PC-3 (cell line): ENCODE measurements at regions not wholly inside any gene's neighbourhood (a gene's known extent, or its start where the extent isn't known, plus 50 kb on each side); places are given as distances from the start of the nearest gene placed in this dataset.

Source experiments
- ATAC-seq: fragments of 200-7000 bp; cut with Tn5 transposase; 2 replicates; pipeline ENCODE4 v1.9.1; 2020; ENCODE audit warnings: mild to moderate bottlenecking, moderate library complexity
- BruUV-seq: library from RNA; stranded (reverse); fragments of 400-500 nt; replicated peaks from 2 replicates; lab custom pipeline; 2021; lab: Mats Ljungman, UMichigan
- CTCF ChIA-PET: fragments of 300-600 bp; sonication (Branson Sonifier 250); formaldehyde crosslinking; loops from one replicate; lab custom pipeline; 2022; ENCODE audit warnings: antibody characterized with exemption; lab: Charles Lee
- POLR2A ChIA-PET: fragments of 300-600 bp; sonication (Branson Sonifier 250); formaldehyde crosslinking; loops from one replicate; lab custom pipeline; 2022; ENCODE audit warnings: antibody characterized with exemption; ENCODE audit not compliant: unreplicated experiment; lab: Charles Lee
- DNase-seq: peaks from one replicate; pipeline ENCODE4 v3.0.0-alpha.2; 2015
- H2AFZ ChIP-seq: fragments of 300-600 bp; sonication (generic); 2 replicates; pipeline ENCODE4 v1.6.0; 2016; ENCODE audit warnings: antibody characterized with exemption, low read length
- H3F3A ChIP-seq: fragments of 300-600 bp; sonication (generic); one replicate; pipeline ENCODE4 v1.6.0; 2017; ENCODE audit warnings: antibody characterized with exemption, low read length, control low read depth, mild to moderate bottlenecking; ENCODE audit not compliant: unreplicated experiment
- H3K27ac ChIP-seq: fragments of 300-600 bp; sonication (generic); 2 replicates; pipeline ENCODE4 v1.5.1; 2016; ENCODE audit warnings: mild to moderate bottlenecking, low read length
- H3K27me3 ChIP-seq: fragments of 300-600 bp; sonication (generic); 2 replicates; pipeline ENCODE4 v1.6.1; 2016; ENCODE audit warnings: low read length, mixed read lengths
- H3K36me3 ChIP-seq: fragments of 300-600 bp; sonication (generic); 2 replicates; pipeline ENCODE4 v1.6.1; 2016; ENCODE audit warnings: low read depth, mixed run types, low read length, mixed read lengths
- H3K4me1 ChIP-seq: fragments of 300-600 bp; sonication (generic); 2 replicates; pipeline ENCODE4 v1.5.1; 2016; ENCODE audit warnings: low read length; ENCODE audit not compliant: insufficient read depth
- H3K4me2 ChIP-seq: fragments of 300-600 bp; sonication (generic); 2 replicates; pipeline ENCODE4 v1.6.0; 2016; ENCODE audit warnings: low read length
- H3K4me3 ChIP-seq: fragments of 300-600 bp; sonication (generic); 2 replicates; pipeline ENCODE4 v1.5.1; 2016; ENCODE audit warnings: mild to moderate bottlenecking, low read length, mixed read lengths
- H3K79me2 ChIP-seq: fragments of 300-600 bp; sonication (generic); 2 replicates; pipeline ENCODE4 v1.6.1; 2017; ENCODE audit warnings: low read length, mixed read lengths
- H3K9ac ChIP-seq: fragments of 300-600 bp; sonication (generic); 2 replicates; pipeline ENCODE4 v1.6.0; 2016; ENCODE audit warnings: mild to moderate bottlenecking, low read length
- H3K9me2 ChIP-seq: fragments of 300-600 bp; sonication (generic); replicated peaks from 2 replicates; pipeline ENCODE4 v1.6.1; 2016; ENCODE audit warnings: mixed run types, low read length, mixed read lengths
- H3K9me3 ChIP-seq: fragments of 300-600 bp; sonication (generic); 2 replicates; pipeline ENCODE4 v1.6.1; 2016; ENCODE audit warnings: low read length, mixed read lengths
- H4K20me1 ChIP-seq: fragments of 300-600 bp; sonication (generic); 2 replicates; pipeline ENCODE4 v1.6.1; 2016; ENCODE audit warnings: low read length, mixed read lengths
- CTCF ChIP-seq: fragments of 300-600 bp; sonication (generic); conservative IDR thresholded peaks from 2 replicates; pipeline ENCODE4 v1.5.1; 2017; ENCODE audit warnings: antibody characterized with exemption, low read depth, mild to moderate bottlenecking, low read length
- EZH2 ChIP-seq: fragments of 300-600 bp; sonication (generic); IDR thresholded peaks from one replicate; pipeline ENCODE4 v1.6.1; 2017; ENCODE audit warnings: antibody characterized with exemption, mild to moderate bottlenecking, low read length; ENCODE audit not compliant: unreplicated experiment
- EZH2phosphoT487 ChIP-seq: fragments of 300-600 bp; sonication (generic); IDR thresholded peaks from 2 replicates; pipeline ENCODE4 v1.6.1; 2018; ENCODE audit warnings: mild to moderate bottlenecking, antibody characterized with exemption, low read length, borderline replicate concordance
- intact Hi-C: fragments of 100-400 bp; cut with micrococcal nuclease; formaldehyde crosslinking; loops from 2 replicates; pipeline ENCODE4 v1.9.0; 2023

DNA sequence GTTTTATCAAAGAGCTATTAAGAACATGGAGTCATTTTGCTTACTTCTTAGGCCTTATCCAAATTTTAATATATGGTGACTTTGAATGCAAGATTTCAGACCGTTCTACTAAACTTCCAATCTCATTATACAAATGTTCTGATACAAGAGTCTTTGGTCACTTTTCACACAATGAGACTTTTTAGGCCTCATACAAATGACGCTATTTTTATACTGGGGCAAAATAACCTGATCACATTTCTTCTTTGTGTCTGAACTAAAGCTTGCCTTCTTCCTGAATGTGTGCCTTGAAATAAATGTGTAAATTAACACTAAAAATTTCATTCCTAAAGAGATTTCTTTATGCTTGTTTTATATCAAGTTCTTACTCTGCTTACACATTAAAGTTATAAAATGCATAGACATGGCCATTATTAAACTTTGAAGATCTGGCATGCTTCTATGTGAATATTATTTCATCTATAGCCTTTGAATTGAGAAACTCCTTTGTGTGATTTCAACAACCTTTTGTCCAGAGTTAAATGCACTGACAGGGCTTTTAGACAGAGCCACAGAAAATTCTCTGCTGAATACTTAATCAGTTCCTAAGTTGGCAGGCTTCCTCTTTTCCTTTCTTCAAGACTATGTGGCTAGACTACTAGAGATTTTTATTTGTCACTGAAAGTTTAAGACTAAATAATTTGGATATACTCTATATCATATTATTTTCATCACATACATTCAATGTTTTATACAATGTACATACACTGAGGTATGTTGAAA, 86.1 kb downstream of the EDNRB start:
- POLR2A ChIA-PET, result no interaction called here
- CTCF ChIA-PET, result no interaction called here
- Histone ChIP-seq H3K79me2 (no peaks in the 10 kb centered on the region), H2AFZ (no peak overlapping the region), H4K20me1 (no peaks in the 10 kb centered on the region), H3K36me3 (no peaks in the 10 kb centered on the region), H3K4me2 (no peak overlapping the region), H3K9me2 (no peaks in the 10 kb centered on the region), H3K27me3 (no peaks in the 10 kb centered on the region), H3K4me1 (no peaks in the 10 kb centered on the region), H3F3A (no peaks in the 10 kb centered on the region), H3K4me3 (no peak overlapping the region), H3K27ac (no peak overlapping the region), H3K9me3 (no peaks in the 10 kb centered on the region), H3K9ac (no peak overlapping the region)
- BruUV-seq, result no TSS peak
- ATAC-seq (no peak), DNase-seq (no peak)
- intact Hi-C loops, result no loop called here
- TF ChIP-seq CTCF, result no peak
- TF ChIP-seq EZH2, result no peak
- no peak for TF ChIP-seq EZH2phosphoT487

- H2AFZ ChIP-seq, result no peak overlapping the region
- H3K27me3 ChIP-seq, result no peaks in the 10 kb centered on the region
- no peaks in the 10 kb centered on the region for H4K20me1 ChIP-seq
- BruUV-seq, result no TSS peak
- H3K4me3 ChIP-seq, result no peak overlapping the region
- no peak overlapping the region for H3K9ac ChIP-seq
- no peak overlapping the region for H3K27ac ChIP-seq
- H3K4me1 ChIP-seq, result no peaks in the 10 kb centered on the region
- TF ChIP-seq EZH2phosphoT487 (no peak), CTCF (no peak), EZH2 (no peak)
- H3F3A ChIP-seq, result no peaks in the 10 kb centered on the region
- no peaks in the 10 kb centered on the region for H3K79me2 ChIP-seq
- no peaks in the 10 kb centered on the region for H3K36me3 ChIP-seq
- no peak for DNase-seq
- ChIA-PET POLR2A (no interaction called here), CTCF (no interaction called here)
- H3K9me3 ChIP-seq, result no peaks in the 10 kb centered on the region
- no peak for ATAC-seq
- intact Hi-C loops, result no loop called here
- no peaks in the 10 kb centered on the region for H3K9me2 ChIP-seq
- no peak overlapping the region for H3K4me2 ChIP-seq
Observed at GRCh38 chr13:77831866-77832265, 86.8 kb downstream of the EDNRB start.

GRCh38 chr13:77829963-77830362, 88.7 kb downstream of the EDNRB start:
- DNase-seq (no peak), ATAC-seq (no peak)
- Histone ChIP-seq H3K4me2 (no peak overlapping the region), H3F3A (no peaks in the 10 kb centered on the region), H3K36me3 (no peaks in the 10 kb centered on the region), H3K4me1 (no peaks in the 10 kb centered on the region), H3K4me3 (no peak overlapping the region), H3K9me2 (no peaks in the 10 kb centered on the region), H3K9ac (no peak overlapping the region), H2AFZ (no peak overlapping the region), H3K27ac (no peak overlapping the region), H3K9me3 (no peaks in the 10 kb centered on the region), H3K27me3 (no peaks in the 10 kb centered on the region), H3K79me2 (no peaks in the 10 kb centered on the region), H4K20me1 (no peaks in the 10 kb centered on the region)
- intact Hi-C loops, result no loop called here
- POLR2A ChIA-PET, result no interaction called here
- CTCF ChIA-PET, result no interaction called here
- BruUV-seq, result no TSS peak
- TF ChIP-seq CTCF (no peak), EZH2 (no peak), EZH2phosphoT487 (no peak)
